ENCODE measurements at regions not wholly inside any gene's neighbourhood (a gene's known extent, or its start where the extent isn't known, plus 50 kb on each side); places are given as distances from the start of the nearest gene placed in this dataset.

DNA sequence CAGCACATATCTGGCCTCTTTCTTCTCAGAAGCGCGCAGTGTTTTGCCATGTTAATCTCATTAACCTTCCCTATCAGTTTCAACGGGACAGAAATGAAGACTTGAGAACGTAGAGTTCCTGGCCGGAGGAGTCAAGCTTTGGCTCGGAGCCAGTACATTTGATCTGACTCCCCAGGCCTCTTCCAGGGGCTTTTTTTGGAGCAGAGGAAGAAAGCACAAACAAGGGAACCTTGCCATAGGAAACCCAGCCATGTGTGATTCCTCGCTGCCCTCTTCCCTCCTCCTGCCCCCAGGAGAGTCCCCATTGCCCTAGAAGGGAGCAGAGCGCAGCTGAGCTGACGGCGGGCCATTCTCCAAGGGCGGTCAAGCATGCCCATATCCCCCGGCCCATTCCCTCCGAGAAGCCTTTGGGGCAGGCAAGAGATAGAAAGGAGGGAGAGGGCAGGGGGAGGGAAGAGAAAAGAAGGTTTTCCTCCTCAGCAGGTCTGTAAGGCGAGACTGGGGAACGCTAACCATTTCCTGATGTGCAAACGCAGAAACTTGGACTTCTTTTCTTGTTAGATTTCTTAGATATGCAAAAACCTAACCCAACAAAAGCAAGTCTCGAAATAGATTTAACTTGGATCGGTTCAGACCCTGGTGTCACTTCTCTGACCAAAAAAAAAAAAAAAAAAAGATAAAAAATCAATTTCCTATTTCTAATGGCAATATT lies 63.7 kb upstream of the POU3F3 start:
- H3K36me3 ChIP-seq (ENCODE audit: insufficient read depth, low read length): no peaks in the 10 kb centered on the region
- H3K27ac ChIP-seq (ENCODE audit: low read depth, low read length): no peak overlapping the region
- no peaks in the 10 kb centered on the region for H3K79me2 ChIP-seq (ENCODE audit: insufficient read depth, low read length)
- no peak for DNase-seq (ENCODE audit: insufficient read length, low spot score, missing footprints)
- TF ChIP-seq, protein P1, sequence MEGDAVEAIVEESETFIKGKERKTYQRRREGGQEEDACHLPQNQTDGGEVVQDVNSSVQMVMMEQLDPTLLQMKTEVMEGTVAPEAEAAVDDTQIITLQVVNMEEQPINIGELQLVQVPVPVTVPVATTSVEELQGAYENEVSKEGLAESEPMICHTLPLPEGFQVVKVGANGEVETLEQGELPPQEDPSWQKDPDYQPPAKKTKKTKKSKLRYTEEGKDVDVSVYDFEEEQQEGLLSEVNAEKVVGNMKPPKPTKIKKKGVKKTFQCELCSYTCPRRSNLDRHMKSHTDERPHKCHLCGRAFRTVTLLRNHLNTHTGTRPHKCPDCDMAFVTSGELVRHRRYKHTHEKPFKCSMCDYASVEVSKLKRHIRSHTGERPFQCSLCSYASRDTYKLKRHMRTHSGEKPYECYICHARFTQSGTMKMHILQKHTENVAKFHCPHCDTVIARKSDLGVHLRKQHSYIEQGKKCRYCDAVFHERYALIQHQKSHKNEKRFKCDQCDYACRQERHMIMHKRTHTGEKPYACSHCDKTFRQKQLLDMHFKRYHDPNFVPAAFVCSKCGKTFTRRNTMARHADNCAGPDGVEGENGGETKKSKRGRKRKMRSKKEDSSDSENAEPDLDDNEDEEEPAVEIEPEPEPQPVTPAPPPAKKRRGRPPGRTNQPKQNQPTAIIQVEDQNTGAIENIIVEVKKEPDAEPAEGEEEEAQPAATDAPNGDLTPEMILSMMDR (IDR thresholded peaks at IDR 0.05; ENCODE audit: extremely low read depth, low read depth, low read length): no peak
- peak overlapping the region; percentile 12 for H2AFZ ChIP-seq (ENCODE audit: low read length)
- H3K4me2 ChIP-seq (ENCODE audit: insufficient read depth, low read length): no peak overlapping the region
- peaks cover 34% of the 10 kb centered on the region for H3K4me1 ChIP-seq (ENCODE audit: insufficient read depth, low read length)
- no peaks in the 10 kb centered on the region for H3K27me3 ChIP-seq (ENCODE audit: insufficient read depth, low read length)
- no peaks in the 10 kb centered on the region for H3K9me3 ChIP-seq (ENCODE audit: low read depth, low read length)
- no peak overlapping the region for H3K4me3 ChIP-seq (ENCODE audit: insufficient read depth, low read length)
- no peaks in the 10 kb centered on the region for H4K20me1 ChIP-seq (ENCODE audit: insufficient read depth, low read length)

DNA sequence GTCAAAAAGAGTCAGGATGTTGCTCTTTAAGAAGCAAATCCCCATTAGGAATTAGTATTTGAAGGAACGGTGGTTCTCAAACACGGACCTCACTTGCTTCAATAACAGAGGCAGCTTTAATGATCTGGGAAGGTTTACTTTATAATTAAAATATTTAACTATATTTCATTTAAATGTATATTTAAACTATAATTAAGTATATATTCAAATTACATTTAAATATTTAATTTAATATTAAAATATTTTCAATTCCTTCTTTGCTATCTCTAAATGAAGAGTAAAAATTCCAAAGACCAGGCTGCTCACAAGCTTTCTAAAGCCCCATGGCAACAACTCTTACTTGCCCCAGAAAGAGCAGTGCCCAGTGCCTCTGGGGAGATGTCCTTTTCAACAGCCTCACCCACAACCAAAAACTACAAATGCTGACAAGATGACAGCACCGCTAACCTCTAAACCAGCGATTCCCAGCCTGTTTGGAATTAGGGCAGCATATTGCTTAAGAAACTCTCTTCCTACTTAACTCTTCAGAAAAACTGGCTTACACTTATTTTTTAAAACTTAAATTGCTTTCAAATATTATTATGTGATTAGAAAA lies 62.9 kb upstream of the POU3F3 start:
- no peaks in the 10 kb centered on the region for H3K9me3 ChIP-seq (ENCODE audit: low read depth, low read length)

DNA sequence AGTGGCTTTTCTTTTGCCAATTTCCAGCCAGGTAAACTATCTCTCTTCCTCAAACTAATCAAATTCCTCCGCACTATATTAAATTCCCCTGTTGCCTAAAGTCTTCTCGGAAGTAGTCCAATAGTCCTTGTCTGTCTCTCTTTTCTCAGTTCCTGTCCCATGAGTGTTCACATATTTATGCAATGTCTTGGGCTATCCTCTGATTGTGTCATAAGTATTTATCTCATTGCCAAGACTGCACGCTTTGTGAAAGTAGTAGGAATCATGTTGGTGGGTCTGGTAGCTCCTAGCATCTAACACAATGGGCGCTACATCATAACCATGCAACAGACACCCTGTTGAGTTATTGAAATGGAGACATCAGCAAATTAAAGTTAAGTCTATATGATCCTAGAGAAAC lies 59.9 kb upstream of the POU3F3 start:
- Histone ChIP-seq H3K36me3 (ENCODE audit: insufficient read depth, low read length) (no peaks in the 10 kb centered on the region), H3K9me3 (ENCODE audit: low read depth, low read length) (no peaks in the 10 kb centered on the region), H3K27ac (ENCODE audit: low read depth, low read length) (peak overlapping the region; percentile 87), H3K27me3 (ENCODE audit: insufficient read depth, low read length) (no peaks in the 10 kb centered on the region), H4K20me1 (ENCODE audit: insufficient read depth, low read length) (no peaks in the 10 kb centered on the region), H2AFZ (ENCODE audit: low read length) (no peak overlapping the region), H3K4me3 (ENCODE audit: insufficient read depth, low read length) (no peak overlapping the region), H3K79me2 (ENCODE audit: insufficient read depth, low read length) (no peaks in the 10 kb centered on the region), H3K4me2 (ENCODE audit: insufficient read depth, low read length) (peak overlapping the region; percentile 67), H3K4me1 (ENCODE audit: insufficient read depth, low read length) (peaks cover 30% of the 10 kb centered on the region)
- TF ChIP-seq, protein P1 (IDR thresholded peaks at IDR 0.05; ENCODE audit: extremely low read depth, low read depth, low read length): no peak
- peak; percentile 48 for DNase-seq (ENCODE audit: insufficient read length, low spot score, missing footprints)

More for the DNA sequence above, 62.9 kb upstream of the POU3F3 start:
- H4K20me1 ChIP-seq (ENCODE audit: insufficient read depth, low read length): no peaks in the 10 kb centered on the region
- H3K36me3 ChIP-seq (ENCODE audit: insufficient read depth, low read length): no peaks in the 10 kb centered on the region
- no peak overlapping the region for H3K4me3 ChIP-seq (ENCODE audit: insufficient read depth, low read length)
- H3K79me2 ChIP-seq (ENCODE audit: insufficient read depth, low read length): no peaks in the 10 kb centered on the region
- TF ChIP-seq, protein P1 (IDR thresholded peaks at IDR 0.05; ENCODE audit: extremely low read depth, low read depth, low read length): no peak
- no peak overlapping the region for H3K27ac ChIP-seq (ENCODE audit: low read depth, low read length)
- no peaks in the 10 kb centered on the region for H3K27me3 ChIP-seq (ENCODE audit: insufficient read depth, low read length)
- peaks cover 38% of the 10 kb centered on the region for H3K4me1 ChIP-seq (ENCODE audit: insufficient read depth, low read length)
- no peak for DNase-seq (ENCODE audit: insufficient read length, low spot score, missing footprints)
- no peak overlapping the region for H2AFZ ChIP-seq (ENCODE audit: low read length)
- no peak overlapping the region for H3K4me2 ChIP-seq (ENCODE audit: insufficient read depth, low read length)

DNA sequence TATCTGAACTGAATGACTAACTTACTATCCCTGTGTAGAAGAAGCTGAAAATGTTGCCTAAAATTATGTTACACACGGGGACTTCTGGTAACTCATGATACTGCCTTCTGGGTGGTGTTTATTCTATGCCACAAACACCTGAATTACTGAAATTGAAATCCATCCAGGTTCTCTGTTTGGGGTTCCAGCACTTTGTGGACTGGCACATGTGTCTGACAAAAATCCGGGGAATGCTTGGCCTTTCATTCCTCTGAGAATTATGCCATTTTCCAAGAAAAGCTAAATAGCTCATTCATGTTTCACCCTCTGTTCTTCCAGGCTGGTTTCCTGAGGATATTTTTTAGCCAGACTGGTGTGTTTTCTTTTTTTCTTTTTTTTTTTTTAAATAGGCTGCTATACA lies 59.5 kb upstream of the POU3F3 start:
- DNase-seq (ENCODE audit: insufficient read length, low spot score, missing footprints): no peak
- no peaks in the 10 kb centered on the region for H3K79me2 ChIP-seq (ENCODE audit: insufficient read depth, low read length)
- peak overlapping the region; percentile 67 for H3K4me2 ChIP-seq (ENCODE audit: insufficient read depth, low read length)
- H4K20me1 ChIP-seq (ENCODE audit: insufficient read depth, low read length): no peaks in the 10 kb centered on the region
- no peaks in the 10 kb centered on the region for H3K36me3 ChIP-seq (ENCODE audit: insufficient read depth, low read length)
- H3K27me3 ChIP-seq (ENCODE audit: insufficient read depth, low read length): no peaks in the 10 kb centered on the region
- TF ChIP-seq, protein P1 (IDR thresholded peaks at IDR 0.05; ENCODE audit: extremely low read depth, low read depth, low read length): no peak
- H3K4me3 ChIP-seq (ENCODE audit: insufficient read depth, low read length): no peak overlapping the region
- no peaks in the 10 kb centered on the region for H3K9me3 ChIP-seq (ENCODE audit: low read depth, low read length)
- no peak overlapping the region for H2AFZ ChIP-seq (ENCODE audit: low read length)
- H3K27ac ChIP-seq (ENCODE audit: low read depth, low read length): peak overlapping the region; percentile 87
- H3K4me1 ChIP-seq (ENCODE audit: insufficient read depth, low read length): peaks cover 30% of the 10 kb centered on the region
